WI38 (cell line): ENCODE measurements at regions not wholly inside any gene's neighbourhood (a gene's known extent, or its start where the extent isn't known, plus 50 kb on each side); places are given as distances from the start of the nearest gene placed in this dataset.
"Not testable (repeated sequence)": the region's sequence is repeated elsewhere in the genome, so short reads cannot be mapped to it uniquely, and the experiment has no call there.

Experiments
- H3K4me3 ChIP-seq: 2 replicates; pipeline ENCODE4 v1.5.1; 2011; ENCODE audit warnings: low read depth, mild to moderate bottlenecking, control low read depth, low read length
- TF ChIP-seq, protein P1 (sequence below): IDR thresholded peaks from 2 replicates; pipeline ENCODE4 v1.5.1; 2012; ENCODE audit warnings: low read depth, mild to moderate bottlenecking, control low read depth, low read length

DNA sequence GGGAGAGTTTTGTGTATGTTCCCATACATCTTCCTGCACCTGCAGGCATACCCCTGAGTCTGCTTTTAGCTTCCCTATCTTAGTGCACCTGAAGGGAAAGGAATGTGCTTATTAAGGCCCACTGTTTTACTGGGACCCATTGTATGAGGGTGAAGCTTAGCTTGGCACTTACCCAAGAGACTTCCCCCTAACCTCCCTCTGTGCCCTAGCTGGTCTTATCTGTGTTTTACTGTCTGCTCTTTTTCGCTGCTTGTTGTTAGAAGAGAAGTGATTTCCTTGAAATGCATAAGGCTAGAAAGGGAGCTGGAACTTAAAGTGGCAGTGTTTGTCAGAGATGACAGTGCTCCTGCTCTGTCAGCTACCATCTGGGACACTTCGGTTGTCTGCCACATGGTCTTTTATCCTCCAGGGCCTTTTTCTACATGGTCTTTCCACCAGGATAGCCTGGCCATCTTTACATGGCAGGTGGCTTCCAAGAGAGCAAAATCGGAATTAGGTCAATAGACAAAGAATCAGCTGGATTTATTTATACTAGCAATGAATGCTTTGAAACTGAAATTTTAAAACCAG, 122.5 kb upstream of the SLC44A1 start:
- TF ChIP-seq, protein P1, sequence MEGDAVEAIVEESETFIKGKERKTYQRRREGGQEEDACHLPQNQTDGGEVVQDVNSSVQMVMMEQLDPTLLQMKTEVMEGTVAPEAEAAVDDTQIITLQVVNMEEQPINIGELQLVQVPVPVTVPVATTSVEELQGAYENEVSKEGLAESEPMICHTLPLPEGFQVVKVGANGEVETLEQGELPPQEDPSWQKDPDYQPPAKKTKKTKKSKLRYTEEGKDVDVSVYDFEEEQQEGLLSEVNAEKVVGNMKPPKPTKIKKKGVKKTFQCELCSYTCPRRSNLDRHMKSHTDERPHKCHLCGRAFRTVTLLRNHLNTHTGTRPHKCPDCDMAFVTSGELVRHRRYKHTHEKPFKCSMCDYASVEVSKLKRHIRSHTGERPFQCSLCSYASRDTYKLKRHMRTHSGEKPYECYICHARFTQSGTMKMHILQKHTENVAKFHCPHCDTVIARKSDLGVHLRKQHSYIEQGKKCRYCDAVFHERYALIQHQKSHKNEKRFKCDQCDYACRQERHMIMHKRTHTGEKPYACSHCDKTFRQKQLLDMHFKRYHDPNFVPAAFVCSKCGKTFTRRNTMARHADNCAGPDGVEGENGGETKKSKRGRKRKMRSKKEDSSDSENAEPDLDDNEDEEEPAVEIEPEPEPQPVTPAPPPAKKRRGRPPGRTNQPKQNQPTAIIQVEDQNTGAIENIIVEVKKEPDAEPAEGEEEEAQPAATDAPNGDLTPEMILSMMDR = no peak
- no peak overlapping the region for H3K4me3 ChIP-seq

- not testable (repeated sequence) for H3K4me3 ChIP-seq
These were observed 119.9 kb upstream of the SLC44A1 start for GRCh38 chr9:105124598-105124997.

DNA sequence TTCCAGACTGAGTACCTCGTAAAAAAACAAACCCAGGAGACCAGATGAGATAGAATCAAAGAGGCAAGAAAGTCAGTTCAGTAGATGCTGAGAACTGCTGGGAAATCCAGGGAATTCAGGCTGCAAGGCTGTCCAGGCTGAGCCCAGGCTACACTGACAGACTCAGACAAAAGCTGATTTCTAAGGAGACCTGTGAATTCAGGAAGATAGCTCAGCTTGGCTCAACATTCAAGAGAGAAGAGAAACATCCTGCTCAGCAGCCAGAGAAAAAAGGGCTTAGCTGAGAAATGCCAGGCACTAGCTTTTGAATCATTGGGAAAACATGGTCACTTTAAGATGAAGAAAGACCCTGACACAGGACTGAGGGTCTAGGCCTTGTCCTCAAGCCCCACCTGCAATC, 118.2 kb upstream of the SLC44A1 start:
- H3K4me3 ChIP-seq = no peak overlapping the region
- TF ChIP-seq, protein P1 = no peak

- no peak overlapping the region for H3K4me3 ChIP-seq
- TF ChIP-seq, protein P1 = no peak
These were observed 116.6 kb upstream of the SLC44A1 start for GRCh38 chr9:105127863-105128220.

DNA sequence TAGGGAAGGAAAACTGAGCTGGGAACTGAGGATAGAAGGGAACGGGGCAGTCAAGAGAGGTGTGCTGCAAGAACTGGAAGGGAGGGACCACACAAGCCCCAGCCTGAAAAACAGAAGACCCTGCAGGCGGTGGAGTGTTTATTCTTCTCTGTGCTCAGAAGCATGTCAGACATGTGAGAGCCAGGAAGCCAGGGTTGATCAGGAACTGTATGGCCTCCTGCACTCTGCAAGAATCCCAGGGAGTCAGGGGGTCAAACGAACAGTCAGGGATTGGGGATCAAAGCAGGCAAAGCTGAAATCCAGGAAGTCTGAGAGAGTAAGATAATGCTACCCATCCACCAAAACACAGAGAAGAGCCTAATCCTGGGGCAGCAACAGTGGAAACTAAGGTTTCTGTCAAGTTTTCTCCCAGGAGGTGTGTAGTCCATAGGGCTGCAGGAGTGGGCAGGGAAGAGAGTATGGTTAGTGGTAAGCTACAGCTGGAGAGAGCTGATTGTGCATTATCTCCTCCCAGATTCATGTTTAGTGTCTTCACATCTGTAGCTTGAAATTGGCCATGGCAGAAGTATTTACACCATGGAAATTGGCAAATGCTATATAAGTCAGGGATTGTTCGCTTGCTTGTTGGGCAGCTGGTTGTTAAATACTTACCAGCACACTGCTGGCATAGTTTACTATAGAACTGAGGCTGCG, 115.4 kb upstream of the SLC44A1 start:
- TF ChIP-seq, protein P1 = no peak

GRCh38 chr9:105129731-105130130, 114.7 kb upstream of the SLC44A1 start:
- H3K4me3 ChIP-seq = no peak overlapping the region
- TF ChIP-seq, protein P1 = no peak

More for the DNA sequence above, 115.4 kb upstream of the SLC44A1 start:
- H3K4me3 ChIP-seq = no peak overlapping the region

DNA sequence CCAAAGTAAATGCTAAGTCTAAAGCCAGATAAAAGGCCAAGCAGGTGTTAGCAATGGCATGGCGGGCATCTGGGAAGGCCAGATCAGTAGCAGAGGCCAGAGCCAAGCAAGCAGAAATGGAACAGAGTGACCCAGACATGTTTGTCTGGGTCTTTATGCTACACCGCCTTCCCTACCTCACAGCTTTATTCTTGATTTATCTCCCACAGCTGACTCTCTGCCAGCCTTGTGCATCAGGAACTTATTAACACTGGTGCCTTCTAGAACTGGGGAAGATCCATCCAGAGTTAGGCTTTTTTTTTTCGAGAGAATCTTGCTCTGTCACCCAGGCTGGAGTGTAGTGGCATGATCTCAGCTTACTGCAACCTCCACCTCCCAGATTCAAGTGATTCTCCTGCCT, 112.5 kb upstream of the SLC44A1 start:
- H3K4me3 ChIP-seq = no peak overlapping the region
- TF ChIP-seq, protein P1 = no peak

GRCh38 chr9:105132606-105133005, 111.8 kb upstream of the SLC44A1 start:
- no peak overlapping the region for H3K4me3 ChIP-seq
- TF ChIP-seq, protein P1 = no peak
